HG02678 (cell line): ENCODE measurements at regions not wholly inside any gene's neighbourhood (a gene's known extent, or its start where the extent isn't known, plus 50 kb on each side); places are given as distances from the start of the nearest gene placed in this dataset.
"Not testable (repeated sequence)": the region's sequence is repeated elsewhere in the genome, so short reads cannot be mapped to it uniquely, and the experiment has no call there.

ENCODE experiments used
- ATAC-seq: cut with Tn5 transposase; IDR thresholded peaks from one replicate; pipeline ENCODE4 v1.9.1; 2021; ENCODE audit warnings: mild to moderate bottlenecking, moderate library complexity; ENCODE audit not compliant: unreplicated experiment

GRCh38 chr9:13457795-13458194 is 178.3 kb upstream of the MPDZ start:
- no peak for ATAC-seq

GRCh38 chr9:13450723-13451122 is 171.2 kb upstream of the MPDZ start:
- peak; percentile 59 for ATAC-seq

- no peak for ATAC-seq
Observed at GRCh38 chr9:13448482-13448881, 169.0 kb upstream of the MPDZ start.

GRCh38 chr9:13447843-13448422 is 168.4 kb upstream of the MPDZ start:
- no peak for ATAC-seq

- ATAC-seq: no peak
Observed at GRCh38 chr9:13446938-13447842, 167.7 kb upstream of the MPDZ start.

GRCh38 chr9:13446286-13446937 is 166.9 kb upstream of the MPDZ start:
- no peak for ATAC-seq

GRCh38 chr9:13445103-13445500 is 165.6 kb upstream of the MPDZ start:
- no peak for ATAC-seq

- no peak for ATAC-seq
Observed at GRCh38 chr9:13444245-13445102, 165.0 kb upstream of the MPDZ start.

GRCh38 chr9:13443346-13444244 is 164.1 kb upstream of the MPDZ start:
- ATAC-seq: no peak

GRCh38 chr9:13439685-13440476 is 160.4 kb upstream of the MPDZ start:
- no peak for ATAC-seq

- ATAC-seq: no peak
Observed at GRCh38 chr9:13437866-13438265, 158.4 kb upstream of the MPDZ start.

- no peak for ATAC-seq
Observed at GRCh38 chr9:13436591-13436990, 157.1 kb upstream of the MPDZ start.

GRCh38 chr9:13433453-13433852 is 154.0 kb upstream of the MPDZ start:
- not testable (repeated sequence) for ATAC-seq

GRCh38 chr9:13432904-13433303 is 153.4 kb upstream of the MPDZ start:
- ATAC-seq: no peak

GRCh38 chr9:13431692-13432091 is 152.2 kb upstream of the MPDZ start:
- no peak for ATAC-seq

GRCh38 chr9:13431222-13431536 is 151.7 kb upstream of the MPDZ start:
- ATAC-seq: no peak

GRCh38 chr9:13430368-13431221 is 151.1 kb upstream of the MPDZ start:
- ATAC-seq: no peak
